ENCODE measurements at regions not wholly inside any gene's neighbourhood (a gene's known extent, or its start where the extent isn't known, plus 50 kb on each side); places are given as distances from the start of the nearest gene placed in this dataset.

DNA sequence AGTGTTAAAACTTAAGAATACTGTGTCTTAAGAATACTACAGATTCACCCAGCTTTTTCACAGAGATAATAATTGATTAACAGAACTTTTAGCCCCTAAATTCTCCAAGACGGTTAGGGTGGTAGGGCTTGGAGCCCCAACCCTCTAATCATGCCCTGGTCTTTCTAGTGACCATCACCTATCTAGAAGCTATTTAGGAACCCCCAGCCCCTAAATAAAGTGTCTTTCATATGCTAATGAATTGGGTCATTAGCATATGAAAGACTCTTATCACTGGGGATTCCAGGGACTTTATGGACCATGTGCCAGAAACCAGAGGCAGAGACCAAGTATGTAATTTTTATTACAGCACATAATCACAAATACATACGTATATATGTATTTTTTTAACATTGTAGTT is 999.7 kb upstream of the RAG2 start:
- TF ChIP-seq POLR2A (IDR thresholded peaks at IDR 0.05; ENCODE audit: low read length), result no peak
- TF ChIP-seq GATA1 (IDR thresholded peaks at IDR 0.05; ENCODE audit: low read depth, low read length), result no peak
